Stimulated activated CD8-positive, alpha-beta memory T cell treated with anti-CD3 and anti-CD28 coated beads, Interleukin-4, amount 100 ng/mL, for 24 hours (primary cell): ENCODE measurements at regions not wholly inside any gene's neighbourhood (a gene's known extent, or its start where the extent isn't known, plus 50 kb on each side); places are given as distances from the start of the nearest gene placed in this dataset.

Experiments
- DNase-seq: peaks from one replicate; pipeline ENCODE4 v3.0.0-alpha.2; 2020; ENCODE audit warnings: low read depth

DNA sequence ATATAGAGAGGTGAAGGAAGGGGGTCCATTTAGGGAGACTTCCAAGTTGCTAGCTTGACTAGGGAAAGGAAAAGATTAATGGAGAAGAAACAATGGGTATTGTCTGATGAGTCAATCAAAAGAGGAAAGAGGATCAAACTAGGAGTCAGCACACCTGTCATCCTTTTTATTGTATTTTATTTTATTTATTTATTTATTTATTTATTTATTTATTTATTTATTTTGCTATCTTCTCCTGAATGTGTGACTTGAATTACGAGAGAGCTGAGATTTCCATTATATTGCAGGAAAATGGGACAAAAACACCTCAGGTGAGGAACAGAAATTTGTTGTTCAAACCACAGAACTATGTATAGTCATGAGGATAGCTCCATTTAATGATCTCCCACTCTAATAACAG is 58.9 kb downstream of the NUDT11 start:
- no peak for DNase-seq

DNA sequence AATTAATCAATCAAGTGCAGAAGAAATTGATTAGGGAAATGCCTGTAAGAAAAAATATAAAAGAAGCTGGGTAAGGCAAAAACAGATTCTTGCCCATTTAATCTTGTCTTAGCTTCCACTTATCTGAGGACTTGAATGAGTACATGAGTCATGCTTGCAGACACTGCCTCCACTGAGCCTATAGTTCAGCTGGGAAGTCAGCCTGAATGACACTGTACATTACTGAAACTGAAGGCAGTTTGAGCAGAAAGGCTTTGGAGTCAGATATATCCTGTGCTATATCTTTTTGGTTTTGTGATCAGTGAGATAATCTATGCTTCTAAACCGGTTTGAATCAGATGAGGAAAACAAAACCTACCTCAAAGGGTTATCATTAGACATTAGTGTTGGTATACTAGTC is 61.3 kb downstream of the NUDT11 start:
- no peak for DNase-seq

DNA sequence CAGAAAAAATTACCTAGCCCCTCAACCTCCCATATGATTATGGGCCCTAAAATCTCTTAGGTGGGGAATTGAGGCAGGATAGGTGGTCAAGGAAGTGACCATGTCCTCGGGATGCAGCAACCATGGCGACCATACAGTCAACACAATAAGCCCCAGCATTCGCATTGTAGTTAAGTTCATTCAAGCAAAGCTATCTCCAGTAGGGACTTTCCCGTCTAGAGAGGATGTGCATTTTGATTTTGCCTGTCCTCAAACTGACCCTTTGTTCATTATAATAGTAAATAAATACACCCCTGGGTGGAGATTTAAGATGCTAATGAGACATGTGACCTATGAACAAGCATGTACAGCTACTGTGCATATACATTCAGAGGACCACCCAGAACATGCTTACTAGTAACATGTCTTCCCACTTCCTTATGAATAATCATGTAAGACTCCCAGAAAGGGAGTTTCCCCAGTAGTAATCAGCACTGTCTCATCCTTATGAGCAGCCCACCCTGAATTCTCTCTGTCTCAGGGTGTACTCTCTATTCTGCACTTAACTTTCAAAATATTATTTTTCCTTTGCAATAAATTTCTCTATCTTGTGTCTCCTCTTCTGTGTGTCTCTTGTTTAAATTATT is 74.3 kb downstream of the NUDT11 start:
- DNase-seq = no peak

DNA sequence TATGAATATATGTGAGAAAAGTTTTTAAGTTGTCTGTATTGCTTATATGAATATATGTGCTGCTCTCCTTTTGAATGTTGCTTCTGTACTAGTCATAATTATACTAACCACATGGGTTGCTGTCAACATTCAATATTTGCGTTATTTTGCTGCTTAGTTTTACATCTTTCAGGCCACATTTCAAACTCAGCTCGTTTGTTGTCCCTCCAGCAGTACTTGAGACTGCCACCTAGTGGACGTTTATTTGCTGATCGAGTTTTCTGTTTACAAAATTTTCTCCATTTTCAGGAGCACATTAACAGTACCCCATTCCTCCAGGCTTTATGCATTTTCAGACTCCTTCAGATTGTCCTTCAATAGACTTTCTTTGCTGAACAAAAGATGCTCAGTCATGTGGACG is 75.8 kb downstream of the NUDT11 start:
- DNase-seq = no peak

DNA sequence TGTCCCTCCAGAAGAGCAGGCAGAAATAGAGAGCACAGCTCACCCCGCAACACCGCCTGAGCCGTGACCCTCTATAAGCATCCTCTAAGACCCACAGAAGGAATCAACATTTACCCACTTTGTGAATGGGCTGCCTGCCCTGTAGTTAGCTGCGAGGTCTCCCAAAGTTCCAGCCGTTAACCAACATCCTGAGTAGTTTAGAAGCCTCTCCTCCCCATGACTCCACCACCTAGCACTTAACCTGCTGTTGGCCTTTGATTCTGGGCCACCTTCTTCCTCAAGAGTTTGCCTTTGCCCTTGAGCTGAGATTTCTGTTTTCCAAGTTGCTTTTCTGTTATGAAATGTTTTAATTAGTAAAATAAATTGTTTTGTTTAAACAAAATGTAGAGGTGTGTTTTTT is 75.8 kb downstream of the NUDT10 start:
- no peak for DNase-seq

DNA sequence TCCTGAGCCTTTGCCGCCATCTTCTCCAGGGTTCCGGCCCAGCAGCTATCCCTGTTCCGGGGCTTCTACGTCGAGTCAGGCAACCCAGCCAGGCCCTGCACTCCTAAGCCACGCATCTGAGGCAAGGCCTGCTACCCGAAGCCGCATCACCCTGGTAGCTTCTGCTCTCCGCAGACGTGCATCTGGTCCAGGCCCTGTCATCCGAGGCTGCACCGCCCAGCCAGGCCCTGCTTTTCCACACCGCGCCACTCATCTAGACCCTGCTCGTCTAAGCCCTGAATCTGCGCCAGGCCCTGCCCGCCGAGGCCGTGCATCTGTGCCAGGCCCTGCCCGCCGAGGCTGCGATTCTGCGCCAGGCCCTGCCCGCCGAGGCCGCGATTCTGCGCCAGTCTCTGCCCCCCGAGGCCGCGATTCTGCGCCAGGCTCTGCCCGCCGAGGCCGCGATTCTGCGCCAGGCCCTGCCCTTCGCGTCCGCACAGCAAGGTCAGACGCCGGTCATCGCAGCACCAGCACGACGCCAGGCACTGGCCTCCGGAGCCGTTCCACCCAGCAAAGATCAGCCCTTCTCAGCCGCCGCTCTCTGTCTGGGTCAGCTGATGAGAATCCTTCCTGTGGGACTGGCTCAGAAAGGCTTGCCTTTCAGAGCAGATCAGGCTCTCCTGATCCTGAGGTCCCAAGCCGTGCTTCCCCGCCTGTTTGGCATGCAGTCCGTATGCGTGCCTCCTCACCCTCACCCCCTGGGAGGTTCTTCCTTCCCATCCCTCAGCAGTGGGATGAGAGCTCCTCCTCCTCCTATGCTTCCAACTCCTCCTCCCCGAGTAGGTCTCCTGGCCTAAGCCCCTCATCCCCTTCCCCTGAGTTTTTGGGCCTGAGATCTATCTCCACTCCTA is 75.1 kb downstream of the NUDT10 start:
- DNase-seq = no peak

DNA sequence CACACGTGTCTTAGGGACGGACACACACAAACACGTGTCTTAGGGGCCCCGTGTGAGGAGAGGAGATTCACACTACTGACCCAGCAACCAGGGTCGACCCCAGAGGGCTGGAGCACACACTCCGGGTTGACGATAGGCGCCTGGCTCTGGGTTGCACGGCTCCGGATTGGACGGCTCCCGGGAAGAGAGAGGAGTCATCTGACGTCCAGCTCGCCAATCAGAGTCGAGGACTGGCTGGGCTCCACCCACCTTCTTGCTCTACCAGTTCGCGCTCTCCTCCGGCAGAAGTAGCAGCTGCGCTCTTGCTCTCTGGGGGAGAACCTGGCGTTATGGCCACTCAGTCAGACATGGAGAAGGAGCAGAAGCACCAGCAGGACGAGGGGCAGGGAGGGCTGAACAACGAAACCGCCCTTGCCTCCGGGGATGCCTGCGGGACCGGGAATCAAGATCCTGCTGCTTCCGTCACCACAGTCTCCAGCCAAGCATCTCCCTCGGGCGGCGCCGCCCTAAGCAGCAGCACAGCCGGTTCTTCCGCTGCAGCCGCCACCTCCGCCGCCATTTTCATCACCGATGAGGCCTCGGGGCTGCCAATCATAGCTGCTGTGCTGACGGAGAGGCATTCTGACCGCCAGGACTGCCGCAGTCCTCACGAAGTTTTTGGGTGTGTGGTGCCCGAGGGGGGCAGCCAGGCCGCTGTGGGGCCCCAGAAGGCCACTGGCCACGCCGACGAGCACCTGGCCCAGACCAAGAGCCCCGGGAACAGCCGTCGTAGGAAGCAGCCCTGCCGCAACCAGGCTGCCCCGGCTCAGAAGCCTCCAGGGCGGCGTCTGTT is 74.3 kb downstream of the NUDT10 start:
- no peak for DNase-seq

DNA sequence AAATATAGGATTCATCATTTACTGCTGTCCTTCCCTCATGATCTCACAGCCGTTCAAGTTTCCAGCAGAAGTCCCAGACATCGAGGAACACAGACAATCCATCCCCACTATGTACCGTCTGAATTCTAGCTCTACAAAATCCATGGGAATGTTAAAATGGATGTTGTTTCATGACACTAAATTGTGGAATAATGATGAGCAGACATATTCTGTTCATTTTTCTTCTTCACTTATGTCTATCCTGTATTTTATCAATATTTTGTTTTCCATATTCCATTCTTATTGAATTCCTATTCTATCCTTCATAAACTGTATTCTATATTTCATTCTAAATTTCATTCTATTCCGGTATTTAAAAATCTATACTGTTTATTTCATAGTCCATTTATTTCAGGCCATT is 71.8 kb downstream of the NUDT10 start:
- no peak for DNase-seq

DNA sequence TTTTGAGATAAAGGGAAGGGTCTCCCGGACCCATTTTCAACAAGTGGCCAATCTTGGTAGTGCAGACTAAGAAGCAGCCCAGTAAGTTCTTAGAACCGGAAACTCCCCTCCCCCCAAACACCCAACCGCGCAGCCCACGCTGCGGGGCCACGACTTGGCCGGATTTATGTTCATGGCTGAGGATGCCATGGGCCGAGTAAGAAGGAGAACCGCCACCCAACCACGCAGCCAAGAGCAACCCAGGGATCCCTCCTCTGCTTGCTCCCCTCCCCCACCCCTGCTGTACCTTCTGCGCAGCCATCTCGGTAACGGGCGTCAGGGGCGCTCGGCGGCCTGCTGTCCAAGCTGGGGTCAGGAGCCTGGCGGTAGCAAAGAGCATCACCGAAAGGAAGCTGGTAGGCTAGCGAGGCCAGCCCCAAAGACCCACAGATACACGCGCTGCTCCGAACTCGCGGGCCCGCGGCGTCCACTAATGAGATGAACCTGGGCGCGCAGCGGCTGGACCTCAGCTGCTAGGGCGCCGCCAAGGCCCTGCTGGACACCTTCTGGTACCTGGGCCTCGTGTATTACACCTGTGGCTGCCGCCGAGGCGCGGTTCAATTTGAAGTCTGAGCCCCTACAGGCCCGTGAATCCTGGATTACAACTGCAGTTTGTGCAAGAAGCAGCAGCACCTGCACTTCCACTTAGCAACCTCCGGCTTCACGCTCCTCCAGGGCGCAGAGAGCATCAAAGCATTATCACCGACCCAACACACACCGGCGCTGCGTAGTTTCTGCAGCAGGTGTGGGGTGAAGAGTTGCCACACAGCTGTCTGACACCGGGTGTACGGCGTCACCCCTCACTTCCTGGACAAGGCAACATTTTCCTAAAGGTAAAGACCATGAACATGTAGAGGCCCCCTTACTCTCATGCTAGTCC is 63.4 kb downstream of the NUDT10 start:
- peak; percentile 21 for DNase-seq

DNA sequence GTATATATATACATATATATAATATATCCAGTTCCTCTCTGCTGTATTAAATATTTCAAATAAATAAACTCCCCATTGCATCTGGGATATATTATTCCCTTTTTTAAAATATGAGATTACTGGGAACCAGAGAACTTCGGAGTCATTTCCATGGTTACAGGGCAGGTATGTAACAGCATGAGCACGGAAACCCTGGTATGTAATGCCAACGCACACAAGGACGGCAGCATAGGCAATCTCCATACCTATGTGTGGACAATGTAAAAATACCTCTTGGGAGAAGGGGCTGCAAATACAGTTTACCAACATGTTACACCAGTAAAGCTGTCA is 62.8 kb downstream of the NUDT10 start:
- DNase-seq = no peak
